K562 (cell line): ENCODE measurements at regions not wholly inside any gene's neighbourhood (a gene's known extent, or its start where the extent isn't known, plus 50 kb on each side); places are given as distances from the start of the nearest gene placed in this dataset.

Experiments used
- ATAC-seq: fragments of 200-7000 bp; cut with Tn5 transposase; 3 replicates; pipeline ENCODE4 v1.9.1; 2020; ENCODE audit warnings: moderate library complexity
- BruUV-seq: library from RNA; stranded (reverse); fragments of 400-500 nt; replicated peaks from 2 replicates; lab custom pipeline; 2021; lab: Mats Ljungman, UMichigan
- CTCF ChIA-PET: fragments of 300-600 bp; formaldehyde crosslinking; extraction: SDS; loops from one replicate; lab custom pipeline; 2021; ENCODE audit warnings: low intra/inter-chr PET ratio; lab: Yijun Ruan, JAX
- POLR2A ChIA-PET: fragments of 300-600, 350-650 bp; sonication (Branson Sonifier 250); formaldehyde crosslinking; extraction: SDS; loops from one replicate; lab custom pipeline; 2021; ENCODE audit warnings: antibody characterized with exemption, inconsistent platforms; lab: Yijun Ruan, JAX
- DNase-seq, 4 experiments: peaks; one replicate each; pipeline versions ENCODE4 v3.0.0 to v3.0.0-alpha.2; 2011 to 2018; ENCODE audit warnings: low spot score in 3 of 4, mixed read lengths in 3 of 4; ENCODE audit errors: extremely low read depth in 1 of 4
- FAIRE-seq: peaks from 2 replicates; lab custom pipeline; 2011; peaks lifted over from hg19 to GRCh38; lab: Jason Lieb, UNC
- H2AFZ ChIP-seq: 2 replicates; pipeline ENCODE4 v1.6.0; 2011; ENCODE audit warnings: low read depth, low read length, control low read depth, inconsistent platforms
- H3K27ac ChIP-seq: fragments of 200-600 bp; 3 replicates; pipeline ENCODE4 v1.8.0; 2011; ENCODE audit warnings: low read depth, mild to moderate bottlenecking, control low read depth, inconsistent platforms, low read length, moderate library complexity, mixed read lengths; ENCODE audit errors: extremely low read depth
- H3K27me3 ChIP-seq, 2 experiments: fragments of 300-600 bp in 1 of 2; 2 replicates in 1 of 2; 3 replicates in 1 of 2; pipeline versions ENCODE4 v1.6.0 to v1.8.0; 2011; ENCODE audit warnings: inconsistent platforms in 2 of 2, low read length in 2 of 2, mild to moderate bottlenecking in 1 of 2, mixed read lengths in 1 of 2, moderate library complexity in 1 of 2; ENCODE audit not compliant: control insufficient read depth in 2 of 2, insufficient read depth in 2 of 2
- H3K36me3 ChIP-seq: fragments of 300-600 bp; 3 replicates; pipeline ENCODE4 v1.8.0; 2011; ENCODE audit warnings: mild to moderate bottlenecking, low read length, inconsistent platforms; ENCODE audit not compliant: control insufficient read depth, insufficient read depth
- H3K4me1 ChIP-seq, 2 experiments: fragments of 200-600 bp in 1 of 2; replicated peaks in 1 of 2; 2 replicates in 1 of 2; 3 replicates in 1 of 2; pipeline versions ENCODE4 v1.5.1 to v1.8.0; 2011; ENCODE audit warnings: inconsistent platforms in 2 of 2, low read length in 2 of 2, mild to moderate bottlenecking in 1 of 2, mixed read lengths in 1 of 2, moderate library complexity in 1 of 2; ENCODE audit not compliant: control insufficient read depth in 2 of 2, insufficient read depth in 2 of 2
- H3K4me2 ChIP-seq: 2 replicates; pipeline ENCODE4 v1.6.1; 2011; ENCODE audit warnings: low read length, control low read depth, inconsistent platforms, mixed read lengths; ENCODE audit not compliant: insufficient read depth
- H3K4me3 ChIP-seq: fragments of 200-600 bp; sonication (generic), shearing (Covaris generic); 2 replicates; pipeline ENCODE4 v1.5.1; 2016; ENCODE audit warnings: control low read depth, inconsistent platforms
- H3K79me2 ChIP-seq: fragments of 200-600 bp; 3 replicates; pipeline ENCODE4 v1.8.0; 2011; ENCODE audit warnings: low read length, inconsistent platforms; ENCODE audit not compliant: control insufficient read depth, insufficient read depth
- H3K9ac ChIP-seq, 2 experiments: 2 replicates each; pipeline versions ENCODE4 v1.6.0 to v1.6.1; 2011; ENCODE audit warnings: low read depth in 2 of 2, low read length in 2 of 2, control low read depth in 1 of 2, inconsistent platforms in 1 of 2, mild to moderate bottlenecking in 1 of 2, mixed read lengths in 1 of 2; ENCODE audit not compliant: insufficient read depth in 1 of 2
- H3K9me1 ChIP-seq: one replicate; pipeline ENCODE4 v1.6.0; 2011; ENCODE audit warnings: inconsistent platforms, mild to moderate bottlenecking, low read length, moderate library complexity; ENCODE audit not compliant: control insufficient read depth, insufficient read depth
- H3K9me3 ChIP-seq: replicated peaks from 2 replicates; pipeline ENCODE4 v1.5.1; 2011; ENCODE audit warnings: low read depth, low read length, inconsistent platforms; ENCODE audit not compliant: control insufficient read depth, insufficient read depth
- H4K20me1 ChIP-seq: replicated peaks from 2 replicates; pipeline ENCODE4 v1.6.1; 2011; ENCODE audit warnings: low read length, inconsistent platforms, mixed read lengths; ENCODE audit not compliant: control insufficient read depth, insufficient read depth
- CBFA2T2 ChIP-seq: fragments of 450-650 bp; conservative IDR thresholded peaks from 2 replicates; pipeline ENCODE4 v1.6.1; 2017; ENCODE audit warnings: mild to moderate bottlenecking
- CREB3 ChIP-seq: fragments of 450-650 bp; conservative IDR thresholded peaks from 2 replicates; pipeline ENCODE4 v1.6.1; 2016; ENCODE audit warnings: missing genetic modification characterization, low read depth, mild to moderate bottlenecking, missing compliant biosample characterization, moderate library complexity
- LEF1 ChIP-seq: fragments of 450-650 bp; IDR thresholded peaks from 2 replicates; pipeline ENCODE4 v1.6.1; 2016; ENCODE audit warnings: mild to moderate bottlenecking
- MAFF ChIP-seq: IDR thresholded peaks from 2 replicates; pipeline ENCODE4 v1.6.1; 2012; ENCODE audit warnings: low read length, improper control_type of control experiment
- NKRF ChIP-seq: fragments of 450-650 bp; IDR thresholded peaks from 2 replicates; pipeline ENCODE4 v1.6.1; 2016; ENCODE audit warnings: borderline replicate concordance
- RBM14 ChIP-seq: fragments of 200-400 bp; formaldehyde crosslinking; IDR thresholded peaks from 2 replicates; pipeline ENCODE4 v1.6.1; 2018; ENCODE audit warnings: low read depth, mild to moderate bottlenecking, low read length, moderate library complexity, borderline replicate concordance; ENCODE audit not compliant: insufficient read depth
- ZFP30 ChIP-seq: fragments of 250-450 bp; sonication (Bioruptor Pico); IDR thresholded peaks from 2 replicates; pipeline ENCODE4 v1.8.0; 2022; ENCODE audit warnings: moderate library complexity, mild to moderate bottlenecking, inconsistent platforms, borderline replicate concordance
- ZNF212 ChIP-seq: fragments of 450-650 bp; formaldehyde crosslinking; IDR thresholded peaks from 2 replicates; pipeline ENCODE4 v1.4.0; 2020; ENCODE audit warnings: mild to moderate bottlenecking
- ZNF407 ChIP-seq: fragments of 450-650 bp; IDR thresholded peaks from 2 replicates; pipeline ENCODE4 v1.6.1; 2016; ENCODE audit warnings: low read depth
- ZNF583 ChIP-seq: fragments of 250-450 bp; sonication (Bioruptor Pico); IDR thresholded peaks from 2 replicates; pipeline ENCODE4 v1.4.0; 2020
- WGBS: fragments of 100-300 bp; shearing (Covaris generic); methylation state at CpG from one replicate; pipeline ENCODE4 v1.1.6; 2016; ENCODE audit warnings: low coverage, mixed read lengths; ENCODE audit not compliant: insufficient coverage; ENCODE audit errors: missing lambda C conversion rate; 5-methylcytosine and 5-hydroxymethylcytosine counted together
- in situ Hi-C: fragments of 300-500 bp; cut with MboI; formaldehyde crosslinking; loops from 4 replicates; pipeline ENCODE4 v1.15.0; 2018; ENCODE audit warnings: inconsistent platforms, mixed read lengths
- intact Hi-C: fragments of 100-400 bp; cut with micrococcal nuclease; formaldehyde crosslinking; loops from 2 replicates; pipeline ENCODE4 v1.14.2; 2022

GRCh38 chrX:131634900-131635299, 91.0 kb downstream of the OR13H1 start:
- no peak overlapping the region for H3K9ac ChIP-seq
- H3K27me3 ChIP-seq = no peaks in the 10 kb centered on the region; a peak in 2 of 5 replicates
- H2AFZ ChIP-seq = no peak overlapping the region
- FAIRE-seq (no peak), DNase-seq (no peak), ATAC-seq (no peak)
- no peaks in the 10 kb centered on the region for H3K9me3 ChIP-seq
- H3K36me3 ChIP-seq = no peaks in the 10 kb centered on the region
- H3K79me2 ChIP-seq = no peaks in the 10 kb centered on the region
- H3K4me1 ChIP-seq = no peaks in the 10 kb centered on the region
- no peaks in the 10 kb centered on the region for H4K20me1 ChIP-seq
- BruUV-seq = no TSS peak
- in situ Hi-C loops = no loop called here
- ChIA-PET POLR2A (no interaction called here), CTCF (no interaction called here)
- H3K9me1 ChIP-seq = no peaks in the 10 kb centered on the region
- no peak for TF ChIP-seq ZNF212 (CRISPR knock-in tag)
- TF ChIP-seq LEF1 = no peak
- no peak for TF ChIP-seq ZNF583 (CRISPR knock-in tag)
- TF ChIP-seq MAFF = no peak
- TF ChIP-seq ZNF407 = no peak
- TF ChIP-seq NKRF = no peak
- no peak for TF ChIP-seq CREB3 (tag)
- no peak for TF ChIP-seq ZFP30 (CRISPR knock-in tag)
- no peak for TF ChIP-seq RBM14
- TF ChIP-seq CBFA2T2 = no peak
- H3K27ac ChIP-seq = no peak overlapping the region
- H3K4me3 ChIP-seq = no peak overlapping the region
- intact Hi-C loops = loop anchor here (5.0 to 10.0 kb wide), 2 partner anchors 230 to 268 kb away; no protein-coding TSS in a partner anchor
- H3K4me2 ChIP-seq = no peak overlapping the region
- WGBS = 0% methylated on average over 1 of the region's 1 CpG
